ENCODE measurements at regions not wholly inside any gene's neighbourhood (a gene's known extent, or its start where the extent isn't known, plus 50 kb on each side); places are given as distances from the start of the nearest gene placed in this dataset.
"Not testable (repeated sequence)": the region's sequence is repeated elsewhere in the genome, so short reads cannot be mapped to it uniquely, and the experiment has no call there.

DNA sequence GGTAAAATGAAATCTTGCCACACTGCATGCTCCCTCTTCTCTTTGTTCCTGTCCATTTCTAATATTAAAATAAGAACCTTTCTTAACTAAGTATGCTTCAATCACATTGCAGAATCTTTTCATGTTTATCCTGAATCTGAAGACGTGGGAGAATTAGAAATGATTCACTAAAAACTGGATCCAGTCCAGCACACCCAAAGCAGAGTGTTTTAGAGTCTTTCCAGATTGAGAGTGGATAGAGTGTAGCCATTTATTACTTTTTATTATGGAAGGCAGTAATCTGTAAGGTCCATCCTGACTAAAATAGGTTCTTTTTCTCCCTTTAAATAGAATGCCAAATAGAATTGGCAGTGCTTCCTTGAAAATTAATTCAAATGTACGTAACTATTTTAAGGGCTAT is 453.5 kb downstream of the TDRD3 start:
- DNase-seq (ENCODE audit: low read depth): no peak
- TF ChIP-seq, protein P1, sequence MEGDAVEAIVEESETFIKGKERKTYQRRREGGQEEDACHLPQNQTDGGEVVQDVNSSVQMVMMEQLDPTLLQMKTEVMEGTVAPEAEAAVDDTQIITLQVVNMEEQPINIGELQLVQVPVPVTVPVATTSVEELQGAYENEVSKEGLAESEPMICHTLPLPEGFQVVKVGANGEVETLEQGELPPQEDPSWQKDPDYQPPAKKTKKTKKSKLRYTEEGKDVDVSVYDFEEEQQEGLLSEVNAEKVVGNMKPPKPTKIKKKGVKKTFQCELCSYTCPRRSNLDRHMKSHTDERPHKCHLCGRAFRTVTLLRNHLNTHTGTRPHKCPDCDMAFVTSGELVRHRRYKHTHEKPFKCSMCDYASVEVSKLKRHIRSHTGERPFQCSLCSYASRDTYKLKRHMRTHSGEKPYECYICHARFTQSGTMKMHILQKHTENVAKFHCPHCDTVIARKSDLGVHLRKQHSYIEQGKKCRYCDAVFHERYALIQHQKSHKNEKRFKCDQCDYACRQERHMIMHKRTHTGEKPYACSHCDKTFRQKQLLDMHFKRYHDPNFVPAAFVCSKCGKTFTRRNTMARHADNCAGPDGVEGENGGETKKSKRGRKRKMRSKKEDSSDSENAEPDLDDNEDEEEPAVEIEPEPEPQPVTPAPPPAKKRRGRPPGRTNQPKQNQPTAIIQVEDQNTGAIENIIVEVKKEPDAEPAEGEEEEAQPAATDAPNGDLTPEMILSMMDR (conservative IDR thresholded peaks at IDR 0.05; ENCODE audit: low read depth, low read length): no peak
- H3K4me3 ChIP-seq (ENCODE audit: low read depth, low read length): no peak overlapping the region

DNA sequence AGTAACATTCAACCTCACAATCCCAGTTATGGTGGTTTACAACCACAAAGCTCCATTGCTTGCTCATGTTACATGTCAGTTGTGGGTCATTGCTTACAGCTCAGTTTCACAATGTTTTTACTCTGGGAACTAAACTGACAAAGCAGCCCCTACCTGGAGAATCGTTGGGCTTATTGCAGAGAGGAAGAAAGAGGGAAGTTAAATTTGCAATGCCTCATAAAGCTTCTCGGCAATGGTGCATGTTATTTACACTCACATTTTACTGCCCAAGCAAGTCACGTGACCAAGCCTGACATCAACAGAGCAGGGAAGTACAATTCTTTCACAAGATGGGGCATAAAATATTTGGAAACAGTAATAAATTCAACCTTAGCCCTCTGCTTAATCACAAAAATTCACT is 441.6 kb downstream of the TDRD3 start:
- TF ChIP-seq, protein P1 (conservative IDR thresholded peaks at IDR 0.05; ENCODE audit: low read depth, low read length): no peak
- no peak overlapping the region for H3K4me3 ChIP-seq (ENCODE audit: low read depth, low read length)
- DNase-seq (ENCODE audit: low read depth): peak; percentile 10

DNA sequence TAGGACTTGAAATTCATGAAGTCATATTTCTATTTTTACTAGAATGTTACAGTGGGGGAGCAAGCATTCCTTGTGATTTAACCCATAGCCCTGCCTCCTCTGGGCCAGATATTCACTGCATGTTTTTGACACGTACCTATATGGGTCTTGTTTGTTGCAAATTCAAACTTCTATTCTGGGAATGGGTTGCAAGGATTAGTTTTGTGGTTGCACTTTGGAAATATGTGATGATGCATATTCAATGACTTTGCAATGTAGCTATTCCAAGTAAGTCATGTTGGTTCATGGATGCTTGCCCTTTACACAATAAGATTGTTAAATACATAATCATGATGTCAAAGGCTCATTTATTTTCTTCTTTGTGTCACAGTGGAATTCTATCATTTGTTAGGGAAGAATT is 440.8 kb downstream of the TDRD3 start:
- TF ChIP-seq, protein P1 (conservative IDR thresholded peaks at IDR 0.05; ENCODE audit: low read depth, low read length): no peak
- DNase-seq (ENCODE audit: low read depth): no peak
- H3K4me3 ChIP-seq (ENCODE audit: low read depth, low read length): no peak overlapping the region

DNA sequence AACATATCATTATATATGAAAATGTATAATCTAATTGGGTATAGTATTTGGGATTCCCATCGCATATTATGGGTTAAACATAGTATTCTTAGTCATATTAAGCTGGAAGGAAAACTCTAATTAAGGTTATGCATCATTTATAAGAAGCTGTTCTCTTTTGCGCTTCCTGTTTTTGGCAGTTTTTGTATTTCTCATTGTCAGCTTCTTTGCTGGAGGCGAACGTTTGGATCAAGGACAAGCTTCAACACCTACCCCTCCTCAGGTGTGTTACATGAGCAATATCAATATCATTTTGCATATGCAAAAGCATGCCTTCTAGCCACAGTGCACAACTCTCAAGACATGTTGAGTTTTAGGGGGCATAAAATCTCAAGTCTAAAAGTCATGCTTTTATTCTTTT is 439.8 kb downstream of the TDRD3 start:
- no peak overlapping the region for H3K4me3 ChIP-seq (ENCODE audit: low read depth, low read length)
- TF ChIP-seq, protein P1 (conservative IDR thresholded peaks at IDR 0.05; ENCODE audit: low read depth, low read length): no peak
- no peak for DNase-seq (ENCODE audit: low read depth)

DNA sequence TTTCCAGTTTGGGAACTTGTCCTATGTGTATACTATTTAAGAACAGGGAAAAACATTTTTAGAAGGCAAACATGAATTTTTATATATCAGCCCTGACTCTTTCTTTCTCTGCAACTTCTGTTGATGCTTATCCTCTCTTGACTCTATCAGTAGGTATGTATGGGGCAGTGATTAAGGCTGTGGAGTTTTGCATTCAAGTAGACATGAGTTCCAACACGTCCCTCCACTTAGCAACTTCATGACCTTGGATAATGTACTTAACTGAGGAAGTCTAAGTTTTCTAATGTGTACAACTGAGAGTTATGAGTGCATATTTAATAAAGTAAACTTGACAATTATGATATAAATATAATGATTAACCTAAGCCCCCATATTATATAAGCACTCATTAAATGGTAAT is 414.6 kb downstream of the TDRD3 start:
- DNase-seq (ENCODE audit: low read depth): no peak
- TF ChIP-seq, protein P1 (conservative IDR thresholded peaks at IDR 0.05; ENCODE audit: low read depth, low read length): no peak

DNA sequence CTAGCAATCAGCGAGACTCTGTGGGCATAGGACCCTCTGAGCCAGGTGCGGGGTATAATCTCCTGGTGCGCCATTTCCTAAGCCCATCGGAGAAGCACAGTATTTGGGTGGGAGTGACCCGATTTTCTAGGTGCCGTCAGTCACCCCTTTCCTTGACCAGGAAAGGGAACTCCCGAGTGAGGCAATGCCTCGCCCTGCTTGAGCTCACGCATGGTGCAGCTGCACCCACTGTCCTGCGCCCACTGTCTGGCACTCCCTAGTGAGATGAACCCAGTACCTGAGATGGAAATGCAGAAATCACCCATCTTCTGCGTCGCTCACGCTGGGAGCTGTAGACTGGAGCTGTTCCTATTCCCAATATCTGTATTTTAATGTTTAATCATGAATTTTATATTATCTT is 408.6 kb downstream of the TDRD3 start:
- not testable (repeated sequence) for H3K4me3 ChIP-seq (ENCODE audit: low read depth, low read length); DNase-seq (ENCODE audit: low read depth)

More for the DNA sequence above, 414.6 kb downstream of the TDRD3 start:
- H3K4me3 ChIP-seq (ENCODE audit: low read depth, low read length): no peak overlapping the region

DNA sequence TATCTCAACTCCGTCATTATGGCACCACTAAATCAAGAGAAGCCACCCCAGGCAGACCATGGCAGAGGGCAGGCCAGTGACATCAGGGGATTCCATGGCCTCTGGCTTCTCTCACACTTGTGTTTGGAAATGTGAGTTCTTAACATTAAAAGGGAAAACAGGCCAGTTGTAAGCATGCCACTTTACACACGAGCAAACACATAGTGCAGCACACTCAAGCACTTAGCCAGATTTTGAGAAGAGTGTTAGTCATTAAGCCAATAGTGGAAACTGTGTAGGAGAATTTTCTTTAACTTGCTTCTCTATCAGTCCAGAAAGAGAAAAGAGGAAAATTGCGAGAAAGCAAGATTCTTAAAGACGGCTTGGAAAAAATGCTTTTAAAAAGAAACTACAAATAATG is 401.5 kb downstream of the TDRD3 start:
- TF ChIP-seq, protein P1 (conservative IDR thresholded peaks at IDR 0.05; ENCODE audit: low read depth, low read length): no peak
- no peak for DNase-seq (ENCODE audit: low read depth)
- H3K4me3 ChIP-seq (ENCODE audit: low read depth, low read length): no peak overlapping the region

DNA sequence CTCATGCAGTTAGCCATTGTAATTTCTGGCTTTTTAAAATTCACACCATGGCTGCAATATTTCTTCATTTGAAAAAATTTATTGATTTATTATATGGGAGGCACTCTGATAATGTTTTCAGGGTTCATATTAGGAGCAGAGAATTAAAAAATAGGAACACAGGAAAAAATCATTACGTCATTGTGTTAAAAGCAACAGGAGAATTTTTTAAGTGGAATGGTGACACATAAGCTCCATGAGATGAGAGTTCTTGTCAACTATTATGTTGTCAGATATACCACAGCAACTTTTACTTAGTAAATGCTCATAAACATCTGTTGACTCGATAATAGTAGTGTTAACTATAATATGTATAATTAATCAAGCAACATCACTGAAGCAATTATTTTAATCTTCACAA is 400.1 kb downstream of the TDRD3 start:
- no peak overlapping the region for H3K4me3 ChIP-seq (ENCODE audit: low read depth, low read length)

More for the DNA sequence above, 400.1 kb downstream of the TDRD3 start:
- TF ChIP-seq, protein P1 (conservative IDR thresholded peaks at IDR 0.05; ENCODE audit: low read depth, low read length): no peak
- DNase-seq (ENCODE audit: low read depth): no peak
